ENCODE measurements at regions not wholly inside any gene's neighbourhood (a gene's known extent, or its start where the extent isn't known, plus 50 kb on each side); places are given as distances from the start of the nearest gene placed in this dataset.
A peak's percentile ranks its signal among the peaks of the same experiment; 100 is the strongest.

GRCh38 chr2:160931531-160931930 lies 228.7 kb upstream of the TANK start:
- H3K27ac Mint-ChIP-seq (ENCODE audit: unreplicated experiment): no peak overlapping the region
- no peak overlapping the region for H3K4me3 Mint-ChIP-seq (ENCODE audit: unreplicated experiment)
- DNase-seq (ENCODE audit: low read depth) (no peak), FAIRE-seq (no peak)
- Histone ChIP-seq H3K9ac (ENCODE audit: low read length) (no peak overlapping the region), H3K27ac (ENCODE audit: low read depth, low read length) (no peak overlapping the region), H2AFZ (ENCODE audit: low read depth, low read length) (no peak overlapping the region), H3K36me3 (ENCODE audit: insufficient read depth, low read length) (no peaks in the 10 kb centered on the region), H4K20me1 (ENCODE audit: insufficient read depth, low read length) (no peaks in the 10 kb centered on the region), H3K9me3 (ENCODE audit: insufficient read depth, low read depth, low read length) (no peaks in the 10 kb centered on the region), H3K27me3 (ENCODE audit: insufficient read depth, low read length) (no peaks in the 10 kb centered on the region), H3K4me2 (ENCODE audit: low read length) (no peak overlapping the region), H3K79me2 (ENCODE audit: insufficient read depth, low read length) (no peaks in the 10 kb centered on the region), H3K4me3 (ENCODE audit: insufficient read depth, low read depth, low read length) (no peak overlapping the region), H3K4me1 (ENCODE audit: insufficient read depth, low read length) (peaks cover 6% of the 10 kb centered on the region)
- TF ChIP-seq CTCF (IDR thresholded peaks at IDR 0.05; ENCODE audit: insufficient read depth, low read depth, low read length): no peak
- no peak for TF ChIP-seq EZH2 (IDR thresholded peaks at IDR 0.05; ENCODE audit: insufficient read depth, low read length)
- H3K9me3 Mint-ChIP-seq (ENCODE audit: unreplicated experiment): no peaks in the 10 kb centered on the region
- no peaks in the 10 kb centered on the region for H3K36me3 Mint-ChIP-seq (ENCODE audit: low read depth, unreplicated experiment)
- H3K4me1 Mint-ChIP-seq (ENCODE audit: low read depth, unreplicated experiment): peaks cover 10% of the 10 kb centered on the region
- H3K27me3 Mint-ChIP-seq (ENCODE audit: low read depth, unreplicated experiment): peaks cover 1% of the 10 kb centered on the region

GRCh38 chr2:160932960-160933359 lies 227.3 kb upstream of the TANK start:
- H3K27ac ChIP-seq (ENCODE audit: low read depth, low read length): no peak overlapping the region
- no peak overlapping the region for H3K27ac Mint-ChIP-seq (ENCODE audit: unreplicated experiment)
- H4K20me1 ChIP-seq (ENCODE audit: insufficient read depth, low read length): no peaks in the 10 kb centered on the region
- H3K4me2 ChIP-seq (ENCODE audit: low read length): no peak overlapping the region
- no peaks in the 10 kb centered on the region for H3K9me3 Mint-ChIP-seq (ENCODE audit: unreplicated experiment)
- peaks cover 12% of the 10 kb centered on the region for H3K4me1 Mint-ChIP-seq (ENCODE audit: low read depth, unreplicated experiment)
- H3K4me3 ChIP-seq (ENCODE audit: insufficient read depth, low read depth, low read length): no peak overlapping the region
- H3K36me3 ChIP-seq (ENCODE audit: insufficient read depth, low read length): no peaks in the 10 kb centered on the region
- H3K27me3 Mint-ChIP-seq (ENCODE audit: low read depth, unreplicated experiment): peaks cover 1% of the 10 kb centered on the region
- H3K36me3 Mint-ChIP-seq (ENCODE audit: low read depth, unreplicated experiment): no peaks in the 10 kb centered on the region
- peaks cover 6% of the 10 kb centered on the region for H3K4me1 ChIP-seq (ENCODE audit: insufficient read depth, low read length)
- FAIRE-seq (no peak), DNase-seq (ENCODE audit: low read depth) (no peak)
- no peaks in the 10 kb centered on the region for H3K79me2 ChIP-seq (ENCODE audit: insufficient read depth, low read length)
- H3K9me3 ChIP-seq (ENCODE audit: insufficient read depth, low read depth, low read length): no peaks in the 10 kb centered on the region
- no peaks in the 10 kb centered on the region for H3K27me3 ChIP-seq (ENCODE audit: insufficient read depth, low read length)
- H2AFZ ChIP-seq (ENCODE audit: low read depth, low read length): no peak overlapping the region
- H3K4me3 Mint-ChIP-seq (ENCODE audit: unreplicated experiment): no peak overlapping the region
- TF ChIP-seq CTCF (IDR thresholded peaks at IDR 0.05; ENCODE audit: insufficient read depth, low read depth, low read length) (no peak), EZH2 (IDR thresholded peaks at IDR 0.05; ENCODE audit: insufficient read depth, low read length) (no peak)
- H3K9ac ChIP-seq (ENCODE audit: low read length): no peak overlapping the region

GRCh38 chr2:160934263-160934662 lies 226.0 kb upstream of the TANK start:
- no peaks in the 10 kb centered on the region for H3K9me3 ChIP-seq (ENCODE audit: insufficient read depth, low read depth, low read length)
- H3K27me3 Mint-ChIP-seq (ENCODE audit: low read depth, unreplicated experiment): peaks cover 1% of the 10 kb centered on the region
- H3K27ac Mint-ChIP-seq (ENCODE audit: unreplicated experiment): peak overlapping the region; percentile 11
- H3K79me2 ChIP-seq (ENCODE audit: insufficient read depth, low read length): no peaks in the 10 kb centered on the region
- peaks cover under 1% of the 10 kb centered on the region for H3K4me1 ChIP-seq (ENCODE audit: insufficient read depth, low read length)
- no peak for FAIRE-seq
- no peaks in the 10 kb centered on the region for H4K20me1 ChIP-seq (ENCODE audit: insufficient read depth, low read length)
- H3K27ac ChIP-seq (ENCODE audit: low read depth, low read length): no peak overlapping the region
- peaks cover 7% of the 10 kb centered on the region for H3K4me1 Mint-ChIP-seq (ENCODE audit: low read depth, unreplicated experiment)
- H3K36me3 Mint-ChIP-seq (ENCODE audit: low read depth, unreplicated experiment): no peaks in the 10 kb centered on the region
- H3K4me2 ChIP-seq (ENCODE audit: low read length): no peak overlapping the region
- no peaks in the 10 kb centered on the region for H3K27me3 ChIP-seq (ENCODE audit: insufficient read depth, low read length)
- TF ChIP-seq EZH2 (IDR thresholded peaks at IDR 0.05; ENCODE audit: insufficient read depth, low read length) (no peak), CTCF (IDR thresholded peaks at IDR 0.05; ENCODE audit: insufficient read depth, low read depth, low read length) (no peak)
- no peaks in the 10 kb centered on the region for H3K36me3 ChIP-seq (ENCODE audit: insufficient read depth, low read length)
- H3K9me3 Mint-ChIP-seq (ENCODE audit: unreplicated experiment): no peaks in the 10 kb centered on the region
- no peak for DNase-seq (ENCODE audit: low read depth)
- H3K4me3 Mint-ChIP-seq (ENCODE audit: unreplicated experiment): no peak overlapping the region
- H2AFZ ChIP-seq (ENCODE audit: low read depth, low read length): no peak overlapping the region
- no peak overlapping the region for H3K4me3 ChIP-seq (ENCODE audit: insufficient read depth, low read depth, low read length)
- no peak overlapping the region for H3K9ac ChIP-seq (ENCODE audit: low read length)

Data from astrocyte (in vitro differentiated cells and primary cell).